ENCODE measurements at regions not wholly inside any gene's neighbourhood (a gene's known extent, or its start where the extent isn't known, plus 50 kb on each side); places are given as distances from the start of the nearest gene placed in this dataset.

DNA sequence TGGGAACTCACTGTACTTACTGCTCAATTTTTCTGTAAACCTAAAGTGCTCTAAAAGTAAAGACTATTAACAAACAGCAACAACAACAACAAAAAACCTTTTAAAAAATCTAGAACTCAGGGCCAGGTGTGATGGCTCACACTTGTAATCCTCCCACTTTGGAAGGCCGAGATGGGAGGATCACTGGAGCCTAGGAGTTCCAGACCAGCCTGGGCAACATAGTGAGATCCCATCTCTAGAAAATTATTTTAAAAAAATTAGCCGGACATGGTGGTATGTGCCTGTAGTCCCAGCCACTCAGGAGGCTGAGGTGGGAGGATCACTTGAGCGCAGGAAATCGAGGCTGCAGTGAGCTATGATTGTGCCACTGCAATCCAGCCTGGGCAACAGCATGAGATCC is 161.8 kb downstream of the NUP210 start:
- TF ChIP-seq, protein P1, sequence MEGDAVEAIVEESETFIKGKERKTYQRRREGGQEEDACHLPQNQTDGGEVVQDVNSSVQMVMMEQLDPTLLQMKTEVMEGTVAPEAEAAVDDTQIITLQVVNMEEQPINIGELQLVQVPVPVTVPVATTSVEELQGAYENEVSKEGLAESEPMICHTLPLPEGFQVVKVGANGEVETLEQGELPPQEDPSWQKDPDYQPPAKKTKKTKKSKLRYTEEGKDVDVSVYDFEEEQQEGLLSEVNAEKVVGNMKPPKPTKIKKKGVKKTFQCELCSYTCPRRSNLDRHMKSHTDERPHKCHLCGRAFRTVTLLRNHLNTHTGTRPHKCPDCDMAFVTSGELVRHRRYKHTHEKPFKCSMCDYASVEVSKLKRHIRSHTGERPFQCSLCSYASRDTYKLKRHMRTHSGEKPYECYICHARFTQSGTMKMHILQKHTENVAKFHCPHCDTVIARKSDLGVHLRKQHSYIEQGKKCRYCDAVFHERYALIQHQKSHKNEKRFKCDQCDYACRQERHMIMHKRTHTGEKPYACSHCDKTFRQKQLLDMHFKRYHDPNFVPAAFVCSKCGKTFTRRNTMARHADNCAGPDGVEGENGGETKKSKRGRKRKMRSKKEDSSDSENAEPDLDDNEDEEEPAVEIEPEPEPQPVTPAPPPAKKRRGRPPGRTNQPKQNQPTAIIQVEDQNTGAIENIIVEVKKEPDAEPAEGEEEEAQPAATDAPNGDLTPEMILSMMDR (conservative IDR thresholded peaks at IDR 0.05; ENCODE audit: low read length), result no peak
- no peak for TF ChIP-seq EZH2phosphoT487 (IDR thresholded peaks at IDR 0.05; ENCODE audit: borderline replicate concordance, low read depth, low read length)

Measured in OCI-LY7 (cell line).